ENCODE measurements at regions not wholly inside any gene's neighbourhood (a gene's known extent, or its start where the extent isn't known, plus 50 kb on each side); places are given as distances from the start of the nearest gene placed in this dataset.

- H3K36me3 ChIP-seq (ENCODE audit: insufficient read depth, low read length): no peaks in the 10 kb centered on the region
- H3K9me2 ChIP-seq (replicated peaks; ENCODE audit: low read depth, low read length): no peaks in the 10 kb centered on the region
- no peaks in the 10 kb centered on the region for H3K4me1 ChIP-seq (ENCODE audit: insufficient read depth, low read length, poor library complexity, severe bottlenecking)
- no peaks in the 10 kb centered on the region for H3K27me3 ChIP-seq (ENCODE audit: insufficient read depth, low read length, poor library complexity, severe bottlenecking)
- no peaks in the 10 kb centered on the region for H4K20me1 ChIP-seq (ENCODE audit: insufficient read depth, low read length, poor library complexity, severe bottlenecking)
- no peak overlapping the region for H2AFZ ChIP-seq (ENCODE audit: low read length)
- no peak overlapping the region for H3K4me3 ChIP-seq (ENCODE audit: low read length, poor library complexity, severe bottlenecking)
- no peaks in the 10 kb centered on the region for H3F3A ChIP-seq (ENCODE audit: low read depth)
- no peak for TF ChIP-seq EZH2phosphoT487 (IDR thresholded peaks at IDR 0.05; ENCODE audit: borderline replicate concordance)
- TF ChIP-seq CTCF (conservative IDR thresholded peaks at IDR 0.05; ENCODE audit: low read length): no peak
- H3K9ac ChIP-seq (ENCODE audit: low read depth, low read length, poor library complexity, severe bottlenecking): no peak overlapping the region
- H3K4me2 ChIP-seq (ENCODE audit: low read depth, low read length, poor library complexity, severe bottlenecking): no peak overlapping the region
- no peaks in the 10 kb centered on the region for H3K79me2 ChIP-seq (ENCODE audit: insufficient read depth, low read length)
- H3K9me3 ChIP-seq (ENCODE audit: insufficient read depth, low read depth, low read length): no peaks in the 10 kb centered on the region
These were observed 473.9 kb upstream of the CYLC2 start for GRCh38 chr9:102521097-102521755.

- no peaks in the 10 kb centered on the region for H4K20me1 ChIP-seq (ENCODE audit: insufficient read depth, low read length, poor library complexity, severe bottlenecking)
- no peak overlapping the region for H2AFZ ChIP-seq (ENCODE audit: low read length)
- H3K4me1 ChIP-seq (ENCODE audit: insufficient read depth, low read length, poor library complexity, severe bottlenecking): no peaks in the 10 kb centered on the region
- no peak overlapping the region for H3K4me3 ChIP-seq (ENCODE audit: low read length, poor library complexity, severe bottlenecking)
- H3K9me2 ChIP-seq (replicated peaks; ENCODE audit: low read depth, low read length): no peaks in the 10 kb centered on the region
- H3K36me3 ChIP-seq (ENCODE audit: insufficient read depth, low read length): no peaks in the 10 kb centered on the region
- H3K9ac ChIP-seq (ENCODE audit: low read depth, low read length, poor library complexity, severe bottlenecking): no peak overlapping the region
- H3K4me2 ChIP-seq (ENCODE audit: low read depth, low read length, poor library complexity, severe bottlenecking): no peak overlapping the region
- no peaks in the 10 kb centered on the region for H3F3A ChIP-seq (ENCODE audit: low read depth)
- H3K9me3 ChIP-seq (ENCODE audit: insufficient read depth, low read depth, low read length): no peaks in the 10 kb centered on the region
- no peaks in the 10 kb centered on the region for H3K79me2 ChIP-seq (ENCODE audit: insufficient read depth, low read length)
- no peaks in the 10 kb centered on the region for H3K27me3 ChIP-seq (ENCODE audit: insufficient read depth, low read length, poor library complexity, severe bottlenecking)
- no peak for TF ChIP-seq CTCF (conservative IDR thresholded peaks at IDR 0.05; ENCODE audit: low read length)
- TF ChIP-seq EZH2phosphoT487 (IDR thresholded peaks at IDR 0.05; ENCODE audit: borderline replicate concordance): no peak
These were observed 475.7 kb upstream of the CYLC2 start for GRCh38 chr9:102519423-102519822.

- no peak for TF ChIP-seq EZH2phosphoT487 (IDR thresholded peaks at IDR 0.05; ENCODE audit: borderline replicate concordance)
- no peak for TF ChIP-seq CTCF (conservative IDR thresholded peaks at IDR 0.05; ENCODE audit: low read length)
- Histone ChIP-seq H3K27me3 (ENCODE audit: insufficient read depth, low read length, poor library complexity, severe bottlenecking) (no peaks in the 10 kb centered on the region), H3K9me2 (replicated peaks; ENCODE audit: low read depth, low read length) (no peaks in the 10 kb centered on the region), H3K9ac (ENCODE audit: low read depth, low read length, poor library complexity, severe bottlenecking) (no peak overlapping the region), H2AFZ (ENCODE audit: low read length) (no peak overlapping the region), H3K79me2 (ENCODE audit: insufficient read depth, low read length) (no peaks in the 10 kb centered on the region), H4K20me1 (ENCODE audit: insufficient read depth, low read length, poor library complexity, severe bottlenecking) (no peaks in the 10 kb centered on the region), H3F3A (ENCODE audit: low read depth) (no peaks in the 10 kb centered on the region), H3K4me3 (ENCODE audit: low read length, poor library complexity, severe bottlenecking) (no peak overlapping the region), H3K36me3 (ENCODE audit: insufficient read depth, low read length) (no peaks in the 10 kb centered on the region), H3K4me2 (ENCODE audit: low read depth, low read length, poor library complexity, severe bottlenecking) (no peak overlapping the region), H3K9me3 (ENCODE audit: insufficient read depth, low read depth, low read length) (no peaks in the 10 kb centered on the region), H3K4me1 (ENCODE audit: insufficient read depth, low read length, poor library complexity, severe bottlenecking) (no peaks in the 10 kb centered on the region)
These were observed 476.8 kb upstream of the CYLC2 start for GRCh38 chr9:102518324-102518723.
